Upper lobe of left lung (tissue), 4 donors: ENCODE measurements at regions not wholly inside any gene's neighbourhood (a gene's known extent, or its start where the extent isn't known, plus 50 kb on each side); places are given as distances from the start of the nearest gene placed in this dataset.

ENCODE experiments used
- EP300 ChIP-seq, 4 donors: sonication (generic); formaldehyde crosslinking; IDR thresholded peaks; one replicate each; pipeline ENCODE4 v1.5.1; 2017; ENCODE audit warnings: antibody characterized with exemption in 4 of 4, control low read depth in 2 of 4
- POLR2AphosphoS5 ChIP-seq, 2 donors: sonication (generic); formaldehyde crosslinking; IDR thresholded peaks; one replicate each; pipeline ENCODE4 v1.5.1; 2017; ENCODE audit warnings: antibody characterized with exemption in 2 of 2
- TF ChIP-seq, protein P1 (sequence below), 6 experiments: fragments of 450-650 bp in 4 of 6; fragments of 200-600 bp in 2 of 6; sonication (generic) in 2 of 6; IDR thresholded peaks; one replicate each; pipeline ENCODE4 v1.5.1; 2016 to 2019; ENCODE audit warnings: antibody characterized with exemption in 6 of 6

DNA sequence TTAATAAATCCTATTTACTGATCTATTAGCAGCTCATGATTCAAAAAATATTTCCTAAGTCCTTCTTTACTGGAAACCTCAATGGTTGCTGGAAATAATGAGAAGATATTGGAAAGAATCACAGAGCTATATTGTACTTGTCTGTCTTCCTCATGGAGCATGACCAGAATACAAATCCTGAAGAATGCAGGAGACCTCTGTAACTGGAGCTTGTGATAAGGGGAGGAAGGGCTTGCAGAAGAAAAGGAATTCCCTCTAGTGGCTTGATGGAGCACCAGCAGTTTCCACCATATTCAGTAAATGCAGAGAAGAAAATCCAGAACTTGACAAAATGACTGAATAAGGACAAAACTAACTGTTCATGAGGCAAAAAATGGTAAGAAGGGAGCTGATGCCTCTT is 1333.1 kb downstream of the EFNB2 start:
- TF ChIP-seq EP300 (IDR thresholded peaks at IDR 0.05) (no peak), POLR2AphosphoS5 (IDR thresholded peaks at IDR 0.05) (no peak)
- TF ChIP-seq, protein P1, sequence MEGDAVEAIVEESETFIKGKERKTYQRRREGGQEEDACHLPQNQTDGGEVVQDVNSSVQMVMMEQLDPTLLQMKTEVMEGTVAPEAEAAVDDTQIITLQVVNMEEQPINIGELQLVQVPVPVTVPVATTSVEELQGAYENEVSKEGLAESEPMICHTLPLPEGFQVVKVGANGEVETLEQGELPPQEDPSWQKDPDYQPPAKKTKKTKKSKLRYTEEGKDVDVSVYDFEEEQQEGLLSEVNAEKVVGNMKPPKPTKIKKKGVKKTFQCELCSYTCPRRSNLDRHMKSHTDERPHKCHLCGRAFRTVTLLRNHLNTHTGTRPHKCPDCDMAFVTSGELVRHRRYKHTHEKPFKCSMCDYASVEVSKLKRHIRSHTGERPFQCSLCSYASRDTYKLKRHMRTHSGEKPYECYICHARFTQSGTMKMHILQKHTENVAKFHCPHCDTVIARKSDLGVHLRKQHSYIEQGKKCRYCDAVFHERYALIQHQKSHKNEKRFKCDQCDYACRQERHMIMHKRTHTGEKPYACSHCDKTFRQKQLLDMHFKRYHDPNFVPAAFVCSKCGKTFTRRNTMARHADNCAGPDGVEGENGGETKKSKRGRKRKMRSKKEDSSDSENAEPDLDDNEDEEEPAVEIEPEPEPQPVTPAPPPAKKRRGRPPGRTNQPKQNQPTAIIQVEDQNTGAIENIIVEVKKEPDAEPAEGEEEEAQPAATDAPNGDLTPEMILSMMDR (IDR thresholded peaks at IDR 0.05) = peak in 5 of 6 experiments; percentile 27 to 61 (median 37)
